Lower lobe of right lung (tissue), 2 donors: ENCODE measurements at regions not wholly inside any gene's neighbourhood (a gene's known extent, or its start where the extent isn't known, plus 50 kb on each side); places are given as distances from the start of the nearest gene placed in this dataset.

Experiments used
- ATAC-seq, 2 donors: fragments of 200-7000 bp; cut with Tn5 transposase; one replicate each; pipeline ENCODE4 v1.9.1; 2020 to 2022; ENCODE audit warnings: mild to moderate bottlenecking in 2 of 2, moderate library complexity in 2 of 2
- DNase-seq: peaks from one replicate; pipeline ENCODE4 v3.0.0-alpha.2; 2020
- H3K27ac ChIP-seq: fragments of 200-600 bp; one replicate; pipeline ENCODE4 v1.8.0; 2022
- H3K27me3 ChIP-seq: fragments of 200-600 bp; one replicate; pipeline ENCODE4 v1.8.0; 2022; ENCODE audit warnings: low read depth
- H3K36me3 ChIP-seq: fragments of 200-600 bp; one replicate; pipeline ENCODE4 v1.8.0; 2022; ENCODE audit warnings: mild to moderate bottlenecking
- H3K4me1 ChIP-seq: fragments of 200-600 bp; one replicate; pipeline ENCODE4 v1.8.0; 2022
- H3K4me3 ChIP-seq: fragments of 200-600 bp; one replicate; pipeline ENCODE4 v1.8.0; 2022; ENCODE audit warnings: mild to moderate bottlenecking
- H3K9me3 ChIP-seq: fragments of 200-600 bp; one replicate; pipeline ENCODE4 v1.8.0; 2022
- CTCF ChIP-seq: fragments of 200-600 bp; IDR thresholded peaks from one replicate; pipeline ENCODE4 v1.8.0; 2022; ENCODE audit warnings: antibody characterized with exemption, mild to moderate bottlenecking
- intact Hi-C: fragments of 100-400 bp; cut with DNase I; formaldehyde crosslinking; loops from one replicate; pipeline ENCODE4 v1.11.0; 2022
- donor health status: DM: no; HTN: yes; CAD: no; lungs with severe emphysema.

DNA sequence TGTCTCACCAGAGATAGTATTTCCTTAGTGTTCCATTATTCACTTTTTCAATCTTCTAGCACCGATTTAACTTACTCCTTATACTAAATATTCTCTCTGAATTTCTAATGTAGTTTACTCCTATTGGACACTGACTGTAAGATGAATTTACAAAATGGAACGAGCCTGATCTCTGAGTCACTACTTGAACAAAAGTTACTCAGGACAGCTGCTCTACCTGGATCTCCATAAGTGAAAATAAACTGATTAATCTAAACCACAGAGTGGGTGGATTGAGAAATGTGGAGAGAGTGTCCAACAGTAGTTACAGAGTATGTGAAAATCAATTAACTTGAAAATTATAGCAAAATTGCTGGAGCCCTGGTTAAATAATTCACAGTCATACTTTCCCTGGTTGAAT is 141.7 kb upstream of the CHORDC1 start:
- Histone ChIP-seq H3K27ac (no peak overlapping the region), H3K36me3 (no peaks in the 10 kb centered on the region), H3K4me3 (no peak overlapping the region), H3K27me3 (no peaks in the 10 kb centered on the region), H3K9me3 (no peaks in the 10 kb centered on the region), H3K4me1 (no peaks in the 10 kb centered on the region)
- no peak for ATAC-seq
- intact Hi-C loops = no loop called here
- no peak for DNase-seq
- no peak for TF ChIP-seq CTCF

GRCh38 chr11:90363739-90364138 is 140.9 kb upstream of the CHORDC1 start:
- Histone ChIP-seq H3K27me3 (no peaks in the 10 kb centered on the region), H3K9me3 (no peaks in the 10 kb centered on the region), H3K4me1 (no peaks in the 10 kb centered on the region), H3K27ac (no peak overlapping the region), H3K4me3 (no peak overlapping the region), H3K36me3 (no peaks in the 10 kb centered on the region)
- no peak for DNase-seq
- no peak for TF ChIP-seq CTCF
- intact Hi-C loops = no loop called here
- no peak for ATAC-seq

GRCh38 chr11:90355200-90355599 is 132.4 kb upstream of the CHORDC1 start:
- no peak overlapping the region for H3K4me3 ChIP-seq
- no peak overlapping the region for H3K27ac ChIP-seq
- no peaks in the 10 kb centered on the region for H3K36me3 ChIP-seq
- ATAC-seq (no peak), DNase-seq (no peak)
- H3K27me3 ChIP-seq = no peaks in the 10 kb centered on the region
- intact Hi-C loops = no loop called here
- no peaks in the 10 kb centered on the region for H3K4me1 ChIP-seq
- TF ChIP-seq CTCF = no peak
- H3K9me3 ChIP-seq = no peaks in the 10 kb centered on the region

DNA sequence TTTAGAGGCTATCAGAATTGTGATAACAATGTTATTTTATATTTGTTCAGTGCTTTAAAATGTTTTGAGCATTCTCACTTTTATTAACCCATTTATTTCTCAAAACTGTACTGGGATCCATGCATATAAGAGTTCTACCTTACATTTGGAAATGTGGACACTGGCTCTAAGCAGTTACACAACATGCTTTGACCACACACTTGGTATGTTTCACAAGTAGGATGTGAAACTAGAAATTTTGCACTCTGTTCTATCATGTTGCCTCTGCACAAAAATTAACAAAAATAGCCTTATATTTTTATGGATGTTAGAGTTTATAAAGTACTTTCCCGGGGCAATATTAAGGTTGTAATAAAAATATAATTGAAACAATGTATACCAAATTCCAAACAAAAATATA is 126.9 kb upstream of the CHORDC1 start:
- no peaks in the 10 kb centered on the region for H3K27me3 ChIP-seq
- ATAC-seq (no peak), DNase-seq (no peak)
- TF ChIP-seq CTCF = no peak
- no peak overlapping the region for H3K27ac ChIP-seq
- no peaks in the 10 kb centered on the region for H3K4me1 ChIP-seq
- no peaks in the 10 kb centered on the region for H3K36me3 ChIP-seq
- no peak overlapping the region for H3K4me3 ChIP-seq
- intact Hi-C loops = no loop called here
- no peaks in the 10 kb centered on the region for H3K9me3 ChIP-seq

DNA sequence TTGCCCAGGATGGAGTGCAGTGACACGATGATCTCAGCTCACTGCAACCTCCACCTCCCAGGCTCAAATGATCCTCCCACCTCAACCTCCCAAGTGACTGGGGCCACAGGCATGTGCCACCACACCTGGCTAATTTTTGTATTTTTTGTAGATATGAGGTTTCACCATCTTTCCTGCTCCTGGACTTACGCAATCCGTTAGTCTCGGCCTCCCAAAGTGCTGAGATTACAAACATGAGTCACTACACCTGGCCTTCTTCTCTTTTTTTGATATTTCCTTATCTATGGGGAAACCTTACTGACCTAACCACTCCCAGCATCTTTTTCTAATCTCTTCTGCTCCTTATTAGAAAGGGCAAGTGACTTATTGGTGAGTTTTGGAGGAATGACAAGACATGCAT is 121.7 kb upstream of the CHORDC1 start:
- H3K9me3 ChIP-seq = no peaks in the 10 kb centered on the region
- no peaks in the 10 kb centered on the region for H3K36me3 ChIP-seq
- H3K4me1 ChIP-seq = no peaks in the 10 kb centered on the region
- no peak for TF ChIP-seq CTCF
- H3K27me3 ChIP-seq = no peaks in the 10 kb centered on the region
- intact Hi-C loops = no loop called here
- no peak overlapping the region for H3K27ac ChIP-seq
- ATAC-seq (no peak), DNase-seq (no peak)
- no peak overlapping the region for H3K4me3 ChIP-seq

DNA sequence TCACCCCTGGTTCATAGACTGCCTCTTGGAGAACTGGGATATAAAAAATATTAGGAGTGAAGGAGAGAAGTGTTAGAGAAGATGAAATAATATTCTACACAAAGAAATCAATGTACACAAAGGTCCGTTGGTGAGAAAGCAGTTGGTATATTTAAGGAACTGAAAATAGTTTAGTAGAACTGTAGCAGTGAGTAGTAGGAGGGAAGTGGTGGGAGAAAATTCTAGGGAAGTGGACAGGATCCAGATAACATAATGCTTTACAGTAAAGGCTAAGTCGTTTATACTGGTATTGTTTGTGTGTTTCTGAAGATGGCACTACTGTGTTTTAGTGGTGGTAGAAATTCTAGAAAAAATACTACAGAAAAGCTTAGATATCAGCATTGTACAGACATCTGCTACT is 120.8 kb upstream of the CHORDC1 start:
- Histone ChIP-seq H3K4me1 (no peaks in the 10 kb centered on the region), H3K9me3 (no peaks in the 10 kb centered on the region), H3K27me3 (no peaks in the 10 kb centered on the region), H3K4me3 (no peak overlapping the region), H3K36me3 (no peaks in the 10 kb centered on the region), H3K27ac (no peak overlapping the region)
- ATAC-seq (peak in 1 of 2 donors; percentile 48), DNase-seq (no peak)
- intact Hi-C loops = no loop called here
- no peak for TF ChIP-seq CTCF
